ENCODE measurements at regions not wholly inside any gene's neighbourhood (a gene's known extent, or its start where the extent isn't known, plus 50 kb on each side); places are given as distances from the start of the nearest gene placed in this dataset.

- Histone ChIP-seq H3K27ac (no peak overlapping the region), H3K9me3 (no peaks in the 10 kb centered on the region), H3K4me1 (no peaks in the 10 kb centered on the region), H3K4me3 (no peak overlapping the region), H3K27me3 (no peaks in the 10 kb centered on the region), H3K36me3 (no peaks in the 10 kb centered on the region)
- DNase-seq (ENCODE audit: low spot score in 2 of 2), result no peak
- TF ChIP-seq POLR2AphosphoS5 (IDR thresholded peaks at IDR 0.05) (no peak), POLR2A (IDR thresholded peaks at IDR 0.05) (no peak)
- TF ChIP-seq, protein P1, sequence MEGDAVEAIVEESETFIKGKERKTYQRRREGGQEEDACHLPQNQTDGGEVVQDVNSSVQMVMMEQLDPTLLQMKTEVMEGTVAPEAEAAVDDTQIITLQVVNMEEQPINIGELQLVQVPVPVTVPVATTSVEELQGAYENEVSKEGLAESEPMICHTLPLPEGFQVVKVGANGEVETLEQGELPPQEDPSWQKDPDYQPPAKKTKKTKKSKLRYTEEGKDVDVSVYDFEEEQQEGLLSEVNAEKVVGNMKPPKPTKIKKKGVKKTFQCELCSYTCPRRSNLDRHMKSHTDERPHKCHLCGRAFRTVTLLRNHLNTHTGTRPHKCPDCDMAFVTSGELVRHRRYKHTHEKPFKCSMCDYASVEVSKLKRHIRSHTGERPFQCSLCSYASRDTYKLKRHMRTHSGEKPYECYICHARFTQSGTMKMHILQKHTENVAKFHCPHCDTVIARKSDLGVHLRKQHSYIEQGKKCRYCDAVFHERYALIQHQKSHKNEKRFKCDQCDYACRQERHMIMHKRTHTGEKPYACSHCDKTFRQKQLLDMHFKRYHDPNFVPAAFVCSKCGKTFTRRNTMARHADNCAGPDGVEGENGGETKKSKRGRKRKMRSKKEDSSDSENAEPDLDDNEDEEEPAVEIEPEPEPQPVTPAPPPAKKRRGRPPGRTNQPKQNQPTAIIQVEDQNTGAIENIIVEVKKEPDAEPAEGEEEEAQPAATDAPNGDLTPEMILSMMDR (IDR thresholded peaks at IDR 0.05), result no peak
- intact Hi-C loops (cut with DNase I; ENCODE audit: low total_unique reads), result no loop called here
Measured at GRCh38 chr15:93188236-93188635, 99.2 kb upstream of the RGMA start.

- DNase-seq (ENCODE audit: low spot score in 2 of 2), result no peak
- intact Hi-C loops (cut with DNase I; ENCODE audit: low total_unique reads), result no loop called here
- no peaks in the 10 kb centered on the region for H3K27me3 ChIP-seq
- no peaks in the 10 kb centered on the region for H3K9me3 ChIP-seq
- TF ChIP-seq POLR2A (IDR thresholded peaks at IDR 0.05) (no peak), POLR2AphosphoS5 (IDR thresholded peaks at IDR 0.05) (no peak)
- TF ChIP-seq, protein P1 (IDR thresholded peaks at IDR 0.05), result no peak
- no peaks in the 10 kb centered on the region for H3K36me3 ChIP-seq
- H3K4me3 ChIP-seq, result no peak overlapping the region
- H3K4me1 ChIP-seq, result no peaks in the 10 kb centered on the region
- H3K27ac ChIP-seq, result no peak overlapping the region
Measured at GRCh38 chr15:93185796-93186195, 96.8 kb upstream of the RGMA start.

DNA sequence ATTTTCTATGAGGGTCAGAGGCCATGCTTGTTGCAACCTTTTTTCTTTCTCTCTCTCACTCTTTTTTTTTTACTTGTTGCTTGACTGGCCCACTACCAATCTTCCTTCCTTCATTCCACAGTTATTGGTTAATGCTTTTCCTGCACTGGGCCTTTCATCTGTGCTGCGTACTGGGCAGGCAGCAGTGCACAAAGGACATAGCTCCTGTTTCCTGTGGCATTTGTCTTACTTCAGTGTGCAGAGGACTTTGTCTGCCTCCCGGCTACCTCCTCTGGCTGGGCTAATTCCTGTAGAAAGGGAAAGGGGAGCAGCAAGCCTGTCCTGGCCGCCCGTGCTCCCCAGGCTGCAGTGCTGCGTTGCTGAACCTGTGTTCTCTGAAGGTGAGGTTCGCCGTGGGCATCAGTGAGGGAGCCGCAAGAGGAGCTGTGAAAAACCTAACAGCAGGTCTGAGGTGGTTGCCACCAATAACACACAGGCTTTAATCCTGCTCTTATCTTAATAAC is 93.7 kb upstream of the RGMA start:
- H3K9me3 ChIP-seq, result no peaks in the 10 kb centered on the region
- DNase-seq (ENCODE audit: low spot score in 2 of 2), result no peak
- intact Hi-C loops (cut with DNase I; ENCODE audit: low total_unique reads), result loop anchor here (5.0 kb wide), 1 partner anchor 95 kb away; no protein-coding TSS in a partner anchor
- TF ChIP-seq, protein P1 (IDR thresholded peaks at IDR 0.05), result no peak
- TF ChIP-seq POLR2A (IDR thresholded peaks at IDR 0.05) (no peak), POLR2AphosphoS5 (IDR thresholded peaks at IDR 0.05) (no peak)
- no peaks in the 10 kb centered on the region for H3K27me3 ChIP-seq
- no peaks in the 10 kb centered on the region for H3K4me1 ChIP-seq
- H3K27ac ChIP-seq, result no peak overlapping the region
- no peak overlapping the region for H3K4me3 ChIP-seq
- H3K36me3 ChIP-seq, result no peaks in the 10 kb centered on the region

DNA sequence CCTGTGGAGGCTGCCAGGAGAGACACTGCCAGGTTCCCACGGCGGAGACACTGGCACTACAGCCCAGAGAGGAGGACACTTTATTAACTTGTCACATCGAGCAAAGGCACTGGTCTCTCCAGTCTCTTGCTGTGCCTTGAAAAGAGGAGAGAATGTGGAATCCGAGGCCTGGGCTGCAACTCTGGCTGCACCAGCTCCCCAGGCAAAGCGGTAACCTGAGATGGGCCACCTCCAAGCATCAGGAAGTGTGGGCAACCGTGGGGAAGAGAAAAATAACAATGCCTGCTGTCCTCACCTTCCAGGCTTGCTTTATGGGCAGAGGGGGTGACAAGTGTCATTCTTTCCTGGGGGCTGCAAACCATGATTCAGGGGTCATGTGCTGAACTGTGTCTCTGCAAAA is 91.6 kb upstream of the RGMA start:
- Histone ChIP-seq H3K36me3 (no peaks in the 10 kb centered on the region), H3K9me3 (no peaks in the 10 kb centered on the region), H3K27ac (no peak overlapping the region), H3K4me1 (no peaks in the 10 kb centered on the region), H3K27me3 (no peaks in the 10 kb centered on the region), H3K4me3 (no peak overlapping the region)
- no peak for TF ChIP-seq POLR2A (IDR thresholded peaks at IDR 0.05)
- no peak for TF ChIP-seq POLR2AphosphoS5 (IDR thresholded peaks at IDR 0.05)
- no peak for DNase-seq (ENCODE audit: low spot score in 2 of 2)
- intact Hi-C loops (cut with DNase I; ENCODE audit: low total_unique reads), result loop anchor here (5.0 kb wide), 1 partner anchor 97 kb away; no protein-coding TSS in a partner anchor

DNA sequence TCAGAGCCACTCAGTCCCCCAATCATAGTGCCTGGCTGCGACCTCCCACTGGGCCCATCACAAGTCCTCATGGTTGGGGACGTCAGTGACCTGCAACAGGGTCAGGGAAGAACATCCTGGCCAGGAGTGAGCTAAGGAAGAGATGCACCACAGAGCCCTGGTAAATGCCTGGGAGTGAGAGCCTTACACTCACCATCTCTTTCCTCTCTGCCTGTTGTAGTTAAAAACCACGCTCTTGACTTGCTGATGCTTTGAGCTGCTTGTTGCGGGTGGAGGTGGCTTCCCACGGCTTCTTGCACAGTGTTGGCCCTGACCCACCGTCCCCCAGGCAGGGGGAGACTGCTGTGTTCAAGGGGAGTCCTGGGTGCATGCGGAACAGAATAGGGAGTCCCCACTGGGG is 91.1 kb upstream of the RGMA start:
- DNase-seq (ENCODE audit: low spot score in 2 of 2), result no peak
- TF ChIP-seq POLR2AphosphoS5 (IDR thresholded peaks at IDR 0.05), result no peak
- TF ChIP-seq, protein P1 (IDR thresholded peaks at IDR 0.05), result no peak
- TF ChIP-seq POLR2A (IDR thresholded peaks at IDR 0.05), result no peak

More for the DNA sequence above, 91.1 kb upstream of the RGMA start:
- intact Hi-C loops (cut with DNase I; ENCODE audit: low total_unique reads), result loop anchor here (5.0 kb wide), 1 partner anchor 97 kb away; no protein-coding TSS in a partner anchor
- Histone ChIP-seq H3K4me3 (no peak overlapping the region), H3K4me1 (no peaks in the 10 kb centered on the region), H3K27ac (no peak overlapping the region), H3K27me3 (no peaks in the 10 kb centered on the region), H3K36me3 (no peaks in the 10 kb centered on the region), H3K9me3 (no peaks in the 10 kb centered on the region)
